Spleen (tissue), 7 donors: ENCODE measurements at regions not wholly inside any gene's neighbourhood (a gene's known extent, or its start where the extent isn't known, plus 50 kb on each side); places are given as distances from the start of the nearest gene placed in this dataset.

Experiments
- POLR2A ChIP-seq, 3 donors: fragments of 450-650 bp; IDR thresholded peaks; one replicate each; pipeline ENCODE4 v1.5.1; 2017; ENCODE audit warnings: antibody characterized with exemption in 3 of 3, mild to moderate bottlenecking in 1 of 3
- POLR2AphosphoS5 ChIP-seq, 3 donors: sonication (generic); formaldehyde crosslinking; IDR thresholded peaks; one replicate each; pipeline ENCODE4 v1.5.1; 2017; ENCODE audit warnings: antibody characterized with exemption in 3 of 3
- TF ChIP-seq, protein P1 (sequence below), 11 experiments: fragments of 200-600 bp in 7 of 11; fragments of 450-650 bp in 4 of 11; sonication (generic) in 4 of 11; IDR thresholded peaks in 8 of 11; conservative IDR thresholded peaks in 3 of 11; 1 replicate in 7 of 11; 2 replicates in 4 of 11; pipeline versions ENCODE4 v1.4.0 to v1.8.0; 2016 to 2021; ENCODE audit warnings: antibody characterized with exemption in 11 of 11, inconsistent platforms in 4 of 11, mild to moderate bottlenecking in 1 of 11
- donor health status: DM: no; HTN: no; CAD: no; lungs with moderate emphysema.
- donor health status: DM: no; HTN: no; CAD: no.
- donor health status: DM: no; HTN: no; CAD: no.

DNA sequence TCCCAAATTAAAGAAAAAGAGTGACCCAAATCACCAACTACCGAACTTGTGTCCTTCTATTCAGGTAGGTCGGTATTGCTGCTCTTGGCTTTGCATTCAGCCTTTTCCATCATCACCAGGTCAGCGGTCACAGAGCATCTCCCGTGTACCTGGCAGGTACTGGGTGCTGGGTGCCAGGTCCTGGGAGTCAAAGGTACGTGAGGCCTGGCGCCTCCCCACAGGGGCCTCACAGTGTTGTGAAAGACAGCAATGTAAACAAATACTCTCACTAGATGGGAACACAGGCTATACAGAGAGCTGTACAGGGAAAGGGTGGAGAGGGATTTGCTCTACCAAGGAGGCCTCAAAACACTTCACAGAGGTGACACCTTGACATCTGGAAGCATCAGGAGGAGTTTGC, 86.7 kb downstream of the ZIC5 start:
- TF ChIP-seq, protein P1, sequence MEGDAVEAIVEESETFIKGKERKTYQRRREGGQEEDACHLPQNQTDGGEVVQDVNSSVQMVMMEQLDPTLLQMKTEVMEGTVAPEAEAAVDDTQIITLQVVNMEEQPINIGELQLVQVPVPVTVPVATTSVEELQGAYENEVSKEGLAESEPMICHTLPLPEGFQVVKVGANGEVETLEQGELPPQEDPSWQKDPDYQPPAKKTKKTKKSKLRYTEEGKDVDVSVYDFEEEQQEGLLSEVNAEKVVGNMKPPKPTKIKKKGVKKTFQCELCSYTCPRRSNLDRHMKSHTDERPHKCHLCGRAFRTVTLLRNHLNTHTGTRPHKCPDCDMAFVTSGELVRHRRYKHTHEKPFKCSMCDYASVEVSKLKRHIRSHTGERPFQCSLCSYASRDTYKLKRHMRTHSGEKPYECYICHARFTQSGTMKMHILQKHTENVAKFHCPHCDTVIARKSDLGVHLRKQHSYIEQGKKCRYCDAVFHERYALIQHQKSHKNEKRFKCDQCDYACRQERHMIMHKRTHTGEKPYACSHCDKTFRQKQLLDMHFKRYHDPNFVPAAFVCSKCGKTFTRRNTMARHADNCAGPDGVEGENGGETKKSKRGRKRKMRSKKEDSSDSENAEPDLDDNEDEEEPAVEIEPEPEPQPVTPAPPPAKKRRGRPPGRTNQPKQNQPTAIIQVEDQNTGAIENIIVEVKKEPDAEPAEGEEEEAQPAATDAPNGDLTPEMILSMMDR (IDR thresholded peaks at IDR 0.05 in 8 of 11, conservative IDR thresholded peaks at IDR 0.05 in 3 of 11) = no peak
- TF ChIP-seq POLR2AphosphoS5 (IDR thresholded peaks at IDR 0.05) (no peak), POLR2A (IDR thresholded peaks at IDR 0.05) (no peak)
